ENCODE measurements at regions not wholly inside any gene's neighbourhood (a gene's known extent, or its start where the extent isn't known, plus 50 kb on each side); places are given as distances from the start of the nearest gene placed in this dataset.

DNA sequence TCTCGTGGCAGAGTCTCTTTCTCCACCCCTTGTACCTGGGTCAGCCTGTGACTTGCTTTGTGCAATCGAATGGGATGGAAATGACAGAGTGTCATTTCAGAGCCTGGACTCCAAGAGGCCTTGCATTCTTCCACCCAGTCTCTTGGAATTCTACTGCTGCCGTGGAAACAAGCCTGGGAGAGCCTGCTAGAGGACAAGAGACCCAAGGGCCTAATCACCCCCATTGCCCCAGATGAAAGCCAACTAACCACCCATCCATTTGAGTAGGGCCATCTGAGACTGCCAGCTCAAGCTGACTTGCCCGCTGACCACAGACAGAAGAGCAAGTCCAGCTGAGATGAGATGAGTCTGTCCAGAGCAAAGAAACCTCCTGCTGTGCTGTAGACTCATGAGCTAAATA lies 201.6 kb downstream of the PTPRU start:
- TF ChIP-seq, protein P1, sequence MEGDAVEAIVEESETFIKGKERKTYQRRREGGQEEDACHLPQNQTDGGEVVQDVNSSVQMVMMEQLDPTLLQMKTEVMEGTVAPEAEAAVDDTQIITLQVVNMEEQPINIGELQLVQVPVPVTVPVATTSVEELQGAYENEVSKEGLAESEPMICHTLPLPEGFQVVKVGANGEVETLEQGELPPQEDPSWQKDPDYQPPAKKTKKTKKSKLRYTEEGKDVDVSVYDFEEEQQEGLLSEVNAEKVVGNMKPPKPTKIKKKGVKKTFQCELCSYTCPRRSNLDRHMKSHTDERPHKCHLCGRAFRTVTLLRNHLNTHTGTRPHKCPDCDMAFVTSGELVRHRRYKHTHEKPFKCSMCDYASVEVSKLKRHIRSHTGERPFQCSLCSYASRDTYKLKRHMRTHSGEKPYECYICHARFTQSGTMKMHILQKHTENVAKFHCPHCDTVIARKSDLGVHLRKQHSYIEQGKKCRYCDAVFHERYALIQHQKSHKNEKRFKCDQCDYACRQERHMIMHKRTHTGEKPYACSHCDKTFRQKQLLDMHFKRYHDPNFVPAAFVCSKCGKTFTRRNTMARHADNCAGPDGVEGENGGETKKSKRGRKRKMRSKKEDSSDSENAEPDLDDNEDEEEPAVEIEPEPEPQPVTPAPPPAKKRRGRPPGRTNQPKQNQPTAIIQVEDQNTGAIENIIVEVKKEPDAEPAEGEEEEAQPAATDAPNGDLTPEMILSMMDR (optimal IDR thresholded peaks at IDR 0.05 in 1 of 3, IDR thresholded peaks at IDR 0.05 in 1 of 3, conservative IDR thresholded peaks at IDR 0.05 in 1 of 3; ENCODE audit: extremely low read depth in 1 of 3, insufficient read depth in 2 of 3, low read length in 3 of 3), result no peak
- no peak for TF ChIP-seq EZH2 (IDR thresholded peaks at IDR 0.05; ENCODE audit: low read length)

All from keratinocyte (primary cell).